Activated CD4-positive, alpha-beta T cell treated with anti-CD3 and anti-CD28 coated beads for 36 hours (primary cell): ENCODE measurements at regions not wholly inside any gene's neighbourhood (a gene's known extent, or its start where the extent isn't known, plus 50 kb on each side); places are given as distances from the start of the nearest gene placed in this dataset.

ENCODE experiments used
- ATAC-seq: fragments of 200-7000 bp; cut with Tn5 transposase; one replicate; pipeline ENCODE4 v1.10.0; 2021; ENCODE audit warnings: mild to moderate bottlenecking, moderate library complexity
- CTCF ChIA-PET: fragments of 350-600 bp; sonication (Branson Sonifier 250); formaldehyde crosslinking; loops from one replicate; lab custom pipeline; 2021; ENCODE audit warnings: antibody characterized with exemption; lab: Charles Lee
- POLR2A ChIA-PET: fragments of 350-600 bp; sonication (Branson Sonifier 250); formaldehyde crosslinking; loops from one replicate; lab custom pipeline; 2021; ENCODE audit warnings: antibody characterized with exemption, inconsistent platforms; lab: Charles Lee
- DNase-seq: peaks from one replicate; pipeline ENCODE4 v3.0.0-alpha.2; 2020
- H3K27ac Mint-ChIP-seq: one replicate; pipeline ENCODE4 v1.8.0; 2021; ENCODE audit warnings: mixed read lengths
- H3K27me3 Mint-ChIP-seq: one replicate; pipeline ENCODE4 v1.8.0; 2021; ENCODE audit warnings: mixed read lengths
- H3K36me3 Mint-ChIP-seq: one replicate; pipeline ENCODE4 v1.8.0; 2021; ENCODE audit warnings: low read depth, mixed read lengths
- H3K4me1 Mint-ChIP-seq: one replicate; pipeline ENCODE4 v1.8.0; 2021; ENCODE audit warnings: mixed read lengths
- H3K4me3 Mint-ChIP-seq: one replicate; pipeline ENCODE4 v1.8.0; 2021; ENCODE audit warnings: mild to moderate bottlenecking, moderate library complexity, mixed read lengths
- H3K9me3 Mint-ChIP-seq: one replicate; pipeline ENCODE4 v1.8.0; 2021; ENCODE audit warnings: low read depth, mixed read lengths
- intact Hi-C, 2 experiments: fragments of 100-400 bp; cut with DNase I in 1 of 2; cut with micrococcal nuclease in 1 of 2; formaldehyde crosslinking; loops; one replicate each; pipeline versions ENCODE4 v1.14.2 to v1.15.1; 2022 to 2024; cut with DNase I, micrococcal nuclease

- Mint-ChIP-seq H3K36me3 (no peaks in the 10 kb centered on the region), H3K4me1 (no peaks in the 10 kb centered on the region), H3K4me3 (no peak overlapping the region), H3K9me3 (no peaks in the 10 kb centered on the region), H3K27me3 (no peaks in the 10 kb centered on the region), H3K27ac (no peak overlapping the region)
- no peak for ATAC-seq
- ChIA-PET CTCF (interaction anchor here (1.3 kb wide), 1 partner anchor 14 kb away, joined by 4 read pairs; no protein-coding TSS in a partner anchor), POLR2A (no interaction called here)
- DNase-seq: no peak
- intact Hi-C loops: no loop called here
Observed at GRCh38 chr13:105509981-105510762, 1025.3 kb downstream of the EFNB2 start.

GRCh38 chr13:105506463-105506862 is 1029.0 kb downstream of the EFNB2 start:
- Mint-ChIP-seq H3K27ac (no peak overlapping the region), H3K9me3 (no peaks in the 10 kb centered on the region), H3K4me1 (no peaks in the 10 kb centered on the region), H3K4me3 (no peak overlapping the region), H3K36me3 (no peaks in the 10 kb centered on the region), H3K27me3 (no peaks in the 10 kb centered on the region)
- ATAC-seq: no peak
- CTCF ChIA-PET: no interaction called here
- POLR2A ChIA-PET: no interaction called here
- intact Hi-C loops: no loop called here
- DNase-seq: no peak

- Mint-ChIP-seq H3K4me1 (no peaks in the 10 kb centered on the region), H3K27ac (no peak overlapping the region), H3K9me3 (no peaks in the 10 kb centered on the region), H3K27me3 (peaks cover 3% of the 10 kb centered on the region), H3K36me3 (no peaks in the 10 kb centered on the region), H3K4me3 (no peak overlapping the region)
- ATAC-seq (no peak), DNase-seq (no peak)
- ChIA-PET CTCF (no interaction called here), POLR2A (no interaction called here)
- intact Hi-C loops: no loop called here
Observed at GRCh38 chr13:105502193-105502592, 1033.3 kb downstream of the EFNB2 start.

GRCh38 chr13:105497597-105497996 is 1037.9 kb downstream of the EFNB2 start:
- Mint-ChIP-seq H3K9me3 (no peaks in the 10 kb centered on the region), H3K4me3 (no peak overlapping the region), H3K27ac (no peak overlapping the region), H3K27me3 (peaks cover 3% of the 10 kb centered on the region), H3K4me1 (no peaks in the 10 kb centered on the region), H3K36me3 (no peaks in the 10 kb centered on the region)
- intact Hi-C loops: no loop called here
- DNase-seq (no peak), ATAC-seq (no peak)
- CTCF ChIA-PET: no interaction called here
- POLR2A ChIA-PET: no interaction called here

- Mint-ChIP-seq H3K36me3 (no peaks in the 10 kb centered on the region), H3K27me3 (no peaks in the 10 kb centered on the region), H3K27ac (no peak overlapping the region), H3K9me3 (no peaks in the 10 kb centered on the region), H3K4me3 (no peak overlapping the region), H3K4me1 (no peaks in the 10 kb centered on the region)
- intact Hi-C loops: no loop called here
- ChIA-PET POLR2A (no interaction called here), CTCF (no interaction called here)
- ATAC-seq: no peak
- no peak for DNase-seq
Observed at GRCh38 chr13:105492216-105492615, 1043.2 kb downstream of the EFNB2 start.

GRCh38 chr13:105491345-105491744 is 1044.1 kb downstream of the EFNB2 start:
- no peaks in the 10 kb centered on the region for H3K4me1 Mint-ChIP-seq
- ATAC-seq (no peak), DNase-seq (no peak)
- intact Hi-C loops: no loop called here
- no peak overlapping the region for H3K4me3 Mint-ChIP-seq
- H3K9me3 Mint-ChIP-seq: no peaks in the 10 kb centered on the region
- ChIA-PET POLR2A (no interaction called here), CTCF (no interaction called here)
- H3K27me3 Mint-ChIP-seq: no peaks in the 10 kb centered on the region
- no peaks in the 10 kb centered on the region for H3K36me3 Mint-ChIP-seq
- H3K27ac Mint-ChIP-seq: no peak overlapping the region

GRCh38 chr13:105485081-105485480 is 1050.4 kb downstream of the EFNB2 start:
- H3K4me1 Mint-ChIP-seq: no peaks in the 10 kb centered on the region
- ATAC-seq: no peak
- CTCF ChIA-PET: no interaction called here

GRCh38 chr13:105474983-105475610 is 1060.4 kb downstream of the EFNB2 start:
- ChIA-PET POLR2A (no interaction called here), CTCF (no interaction called here)
- DNase-seq (no peak), ATAC-seq (no peak)
- Mint-ChIP-seq H3K27me3 (no peaks in the 10 kb centered on the region), H3K27ac (no peak overlapping the region), H3K9me3 (no peaks in the 10 kb centered on the region), H3K36me3 (no peaks in the 10 kb centered on the region), H3K4me3 (no peak overlapping the region), H3K4me1 (no peaks in the 10 kb centered on the region)
- intact Hi-C loops: no loop called here

More at GRCh38 chr13:105485081-105485480, 1050.4 kb downstream of the EFNB2 start:
- POLR2A ChIA-PET: no interaction called here
- no peaks in the 10 kb centered on the region for H3K9me3 Mint-ChIP-seq
- no peaks in the 10 kb centered on the region for H3K27me3 Mint-ChIP-seq
- H3K36me3 Mint-ChIP-seq: no peaks in the 10 kb centered on the region
- no peak overlapping the region for H3K4me3 Mint-ChIP-seq
- H3K27ac Mint-ChIP-seq: no peak overlapping the region
- DNase-seq: no peak
- intact Hi-C loops: no loop called here

- no peak overlapping the region for H3K27ac Mint-ChIP-seq
- ChIA-PET POLR2A (no interaction called here), CTCF (no interaction called here)
- no peaks in the 10 kb centered on the region for H3K4me1 Mint-ChIP-seq
- H3K36me3 Mint-ChIP-seq: no peaks in the 10 kb centered on the region
- intact Hi-C loops: no loop called here
- DNase-seq (no peak), ATAC-seq (no peak)
- H3K9me3 Mint-ChIP-seq: no peaks in the 10 kb centered on the region
- no peak overlapping the region for H3K4me3 Mint-ChIP-seq
- no peaks in the 10 kb centered on the region for H3K27me3 Mint-ChIP-seq
Observed at GRCh38 chr13:105471673-105472072, 1063.8 kb downstream of the EFNB2 start.

GRCh38 chr13:105466376-105466775 is 1069.1 kb downstream of the EFNB2 start:
- H3K27ac Mint-ChIP-seq: no peak overlapping the region
- POLR2A ChIA-PET: no interaction called here
- intact Hi-C loops: no loop called here
- no peaks in the 10 kb centered on the region for H3K36me3 Mint-ChIP-seq
- H3K4me3 Mint-ChIP-seq: no peak overlapping the region
- H3K27me3 Mint-ChIP-seq: no peaks in the 10 kb centered on the region
- H3K9me3 Mint-ChIP-seq: no peaks in the 10 kb centered on the region
- DNase-seq: no peak
- H3K4me1 Mint-ChIP-seq: no peaks in the 10 kb centered on the region
- CTCF ChIA-PET: no interaction called here
- ATAC-seq: no peak

- intact Hi-C loops: no loop called here
Observed at GRCh38 chr13:105465745-105466144, 1069.7 kb downstream of the EFNB2 start, which contains the start of gene DAOA. TSS of gene DAOA (plus strand) at chr13:105466045.

GRCh38 chr13:105465251-105465650 is 1070.2 kb downstream of the EFNB2 start:
- intact Hi-C loops: no loop called here
- CTCF ChIA-PET: no interaction called here
- no peak for DNase-seq
- Mint-ChIP-seq H3K27ac (no peak overlapping the region), H3K4me1 (no peaks in the 10 kb centered on the region), H3K4me3 (no peak overlapping the region), H3K27me3 (no peaks in the 10 kb centered on the region), H3K9me3 (no peaks in the 10 kb centered on the region), H3K36me3 (no peaks in the 10 kb centered on the region)
- ATAC-seq: no peak
- POLR2A ChIA-PET: no interaction called here

More at GRCh38 chr13:105465745-105466144, 1069.7 kb downstream of the EFNB2 start, which contains the start of gene DAOA:
- no peak for DNase-seq
- H3K4me3 Mint-ChIP-seq: no peak within 1 kb of the TSS
- H3K4me1 Mint-ChIP-seq: no peaks in the 10 kb centered on the region
- ChIA-PET POLR2A (no interaction called here), CTCF (no interaction called here)
- no peaks in the 10 kb centered on the region for H3K9me3 Mint-ChIP-seq
- H3K27me3 Mint-ChIP-seq: no peaks in the 10 kb centered on the region
- H3K36me3 Mint-ChIP-seq: no peaks in the 10 kb centered on the region
- no peak for ATAC-seq
- H3K27ac Mint-ChIP-seq: no peak within 1 kb of the TSS
